Gastroesophageal sphincter (tissue), 4 donors: ENCODE measurements at regions not wholly inside any gene's neighbourhood (a gene's known extent, or its start where the extent isn't known, plus 50 kb on each side); places are given as distances from the start of the nearest gene placed in this dataset.
"Not testable (repeated sequence)": the region's sequence is repeated elsewhere in the genome, so short reads cannot be mapped to it uniquely, and the experiment has no call there.

Experiments used
- ATAC-seq: fragments of 150-250 bp; one replicate; pipeline ENCODE4 v1.9.1; 2016; ENCODE audit warnings: mild to moderate bottlenecking, moderate library complexity
- H3K27ac ChIP-seq, 4 donors: fragments of 200-600 bp; sonication (generic) in 3 of 4; 1 replicate in 3 of 4; 2 replicates in 1 of 4; pipeline ENCODE4 v1.5.1; 2016 to 2019
- H3K27me3 ChIP-seq: fragments of 200-600 bp; sonication (generic); one replicate; pipeline ENCODE4 v1.5.1; 2019
- H3K36me3 ChIP-seq, 2 donors: fragments of 200-600 bp; sonication (generic); one replicate each; pipeline ENCODE4 v1.5.1; 2019; ENCODE audit warnings: control low read depth in 1 of 2
- H3K4me1 ChIP-seq, 3 donors: fragments of 200-600 bp; sonication (generic); 1 replicate in 2 of 3; 2 replicates in 1 of 3; pipeline ENCODE4 v1.5.1; 2016 to 2019; ENCODE audit warnings: control low read depth in 2 of 3
- H3K4me3 ChIP-seq, 2 donors: fragments of 200-600 bp; sonication (generic); one replicate each; pipeline ENCODE4 v1.5.1; 2019; ENCODE audit warnings: mild to moderate bottlenecking in 1 of 2, moderate library complexity in 1 of 2
- H3K9me3 ChIP-seq, 3 donors: fragments of 200-600 bp; sonication (generic); one replicate each; pipeline ENCODE4 v1.5.1; 2017 to 2019; ENCODE audit warnings: control low read depth in 2 of 3
- EP300 ChIP-seq: sonication (generic); formaldehyde crosslinking; IDR thresholded peaks from one replicate; pipeline ENCODE4 v1.6.1; 2017; ENCODE audit warnings: antibody characterized with exemption, mild to moderate bottlenecking
- POLR2A ChIP-seq, 2 donors: fragments of 450-650 bp; IDR thresholded peaks; one replicate each; pipeline ENCODE4 v1.6.1; 2017; ENCODE audit warnings: antibody characterized with exemption in 2 of 2, mild to moderate bottlenecking in 2 of 2, moderate library complexity in 1 of 2
- POLR2AphosphoS5 ChIP-seq: sonication (generic); formaldehyde crosslinking; IDR thresholded peaks from one replicate; pipeline ENCODE4 v1.6.1; 2017; ENCODE audit warnings: antibody characterized with exemption
- WGBS, 2 donors: methylation state at CpG; one replicate each; pipeline ENCODE4 v1.1.5; 2018; ENCODE audit warnings: low coverage in 1 of 2; 5-methylcytosine and 5-hydroxymethylcytosine counted together
- TF ChIP-seq, protein P1 (sequence below), 4 experiments: fragments of 200-600 bp in 2 of 4; fragments of 450-650 bp in 2 of 4; sonication (generic) in 1 of 4; IDR thresholded peaks; one replicate each; pipeline ENCODE4 v1.5.1; 2017 to 2019; ENCODE audit warnings: antibody characterized with exemption in 4 of 4, mild to moderate bottlenecking in 2 of 4, moderate library complexity in 2 of 4

DNA sequence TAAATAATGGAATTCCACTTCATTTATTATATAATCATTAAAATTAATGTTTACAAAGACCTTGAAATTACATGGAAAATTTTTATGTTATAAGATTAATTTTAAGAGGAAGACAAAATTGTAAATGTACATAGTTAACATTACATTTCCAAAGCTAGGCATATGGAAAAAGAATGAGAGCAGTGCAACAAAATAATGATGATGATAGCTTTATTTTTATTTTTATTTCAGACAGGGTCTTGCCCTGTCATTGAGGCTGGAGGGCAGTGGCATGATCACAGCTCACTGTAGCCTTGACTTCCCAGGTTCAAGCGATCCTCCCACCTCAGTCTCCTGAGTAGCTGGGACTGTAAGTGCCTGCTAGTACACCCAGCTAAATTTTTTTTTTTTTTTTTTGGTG is 61.2 kb upstream of the ZCCHC2 start:
- Histone ChIP-seq H3K9me3 (peaks cover 0 to 12% (median 0%) of the 10 kb centered on the region in 3 donors), H3K27ac (no peak overlapping the region), H3K27me3 (no peaks in the 10 kb centered on the region), H3K4me1 (no peaks in the 10 kb centered on the region), H3K4me3 (no peak overlapping the region), H3K36me3 (no peaks in the 10 kb centered on the region)
- TF ChIP-seq EP300 (no peak), POLR2A (IDR thresholded peaks at IDR 0.05) (no peak), POLR2AphosphoS5 (no peak)
- TF ChIP-seq, protein P1, sequence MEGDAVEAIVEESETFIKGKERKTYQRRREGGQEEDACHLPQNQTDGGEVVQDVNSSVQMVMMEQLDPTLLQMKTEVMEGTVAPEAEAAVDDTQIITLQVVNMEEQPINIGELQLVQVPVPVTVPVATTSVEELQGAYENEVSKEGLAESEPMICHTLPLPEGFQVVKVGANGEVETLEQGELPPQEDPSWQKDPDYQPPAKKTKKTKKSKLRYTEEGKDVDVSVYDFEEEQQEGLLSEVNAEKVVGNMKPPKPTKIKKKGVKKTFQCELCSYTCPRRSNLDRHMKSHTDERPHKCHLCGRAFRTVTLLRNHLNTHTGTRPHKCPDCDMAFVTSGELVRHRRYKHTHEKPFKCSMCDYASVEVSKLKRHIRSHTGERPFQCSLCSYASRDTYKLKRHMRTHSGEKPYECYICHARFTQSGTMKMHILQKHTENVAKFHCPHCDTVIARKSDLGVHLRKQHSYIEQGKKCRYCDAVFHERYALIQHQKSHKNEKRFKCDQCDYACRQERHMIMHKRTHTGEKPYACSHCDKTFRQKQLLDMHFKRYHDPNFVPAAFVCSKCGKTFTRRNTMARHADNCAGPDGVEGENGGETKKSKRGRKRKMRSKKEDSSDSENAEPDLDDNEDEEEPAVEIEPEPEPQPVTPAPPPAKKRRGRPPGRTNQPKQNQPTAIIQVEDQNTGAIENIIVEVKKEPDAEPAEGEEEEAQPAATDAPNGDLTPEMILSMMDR (IDR thresholded peaks at IDR 0.05): no peak
- no peak for ATAC-seq
- WGBS, 2 donors: 94 to 100% methylated on average over 1 of the region's 1 CpG

DNA sequence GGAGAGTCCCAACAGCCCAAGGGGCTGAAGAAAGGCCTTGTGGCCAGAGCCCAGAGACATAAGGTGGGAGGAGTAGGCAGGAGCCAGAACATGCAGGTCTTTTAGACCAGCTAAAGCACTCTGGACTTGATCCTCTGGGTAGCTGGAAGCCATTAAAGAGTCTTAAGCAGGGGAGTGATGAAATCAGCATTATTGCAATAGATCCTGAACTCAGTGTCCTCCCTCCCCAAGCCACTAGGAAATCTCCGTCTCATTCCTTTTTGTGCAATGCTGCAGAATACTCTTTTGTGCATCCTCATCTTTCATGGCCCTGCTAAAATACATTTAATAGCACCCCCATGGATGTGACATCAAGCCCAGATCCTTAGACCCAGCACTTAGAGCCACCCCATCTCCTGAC is 58.6 kb upstream of the ZCCHC2 start:
- no peaks in the 10 kb centered on the region for H3K27me3 ChIP-seq
- TF ChIP-seq POLR2AphosphoS5 (no peak), POLR2A (IDR thresholded peaks at IDR 0.05) (no peak), EP300 (no peak)
- TF ChIP-seq, protein P1 (IDR thresholded peaks at IDR 0.05): no peak
- H3K36me3 ChIP-seq: no peaks in the 10 kb centered on the region
- no peak overlapping the region for H3K27ac ChIP-seq
- WGBS, 2 donors: 100% methylated on average over 1 of the region's 1 CpG; no CpG with 5 or more reads in 1 of the 2 donors
- peaks cover 0 to 12% (median 0%) of the 10 kb centered on the region in 3 donors for H3K9me3 ChIP-seq
- no peak for ATAC-seq
- no peak overlapping the region for H3K4me3 ChIP-seq
- H3K4me1 ChIP-seq: no peaks in the 10 kb centered on the region

DNA sequence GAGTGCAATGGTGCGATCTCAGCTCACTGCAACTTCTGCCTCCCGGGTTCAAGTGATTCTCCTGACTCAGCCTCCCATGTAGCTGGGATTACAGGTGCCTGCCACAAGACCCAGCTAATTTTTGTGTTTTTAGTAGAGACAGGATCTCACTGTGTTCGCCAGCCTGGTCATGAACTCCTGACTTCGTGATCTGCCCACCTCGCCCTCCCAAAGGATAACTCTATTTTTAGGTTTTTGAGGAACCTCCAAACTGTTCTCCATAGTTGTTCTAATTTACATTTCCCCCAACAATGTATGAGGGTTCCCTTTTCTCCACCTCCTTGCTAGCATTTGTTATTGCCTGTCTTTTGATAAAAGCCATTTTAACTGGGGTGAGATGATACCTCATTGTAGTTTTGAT is 53.7 kb upstream of the ZCCHC2 start:
- peaks cover 0 to 46% (median 0%) of the 10 kb centered on the region in 3 donors for H3K9me3 ChIP-seq
- ATAC-seq: not testable (repeated sequence)

More for the DNA sequence above, 53.7 kb upstream of the ZCCHC2 start:
- H3K27ac ChIP-seq, H3K4me1 ChIP-seq, H3K36me3 ChIP-seq, H3K4me3 ChIP-seq, H3K27me3 ChIP-seq: not testable (repeated sequence)
- 82 to 91% methylated on average over 3 to 5 of the region's 5 CpGs for WGBS, 2 donors
